AG10803 (cell line): ENCODE measurements at regions not wholly inside any gene's neighbourhood (a gene's known extent, or its start where the extent isn't known, plus 50 kb on each side); places are given as distances from the start of the nearest gene placed in this dataset.

Experiments
- DNase-seq: peaks from one replicate; pipeline ENCODE4 v3.0.0; 2010; ENCODE audit warnings: low read depth
- H3K4me3 ChIP-seq: 2 replicates; pipeline ENCODE4 v1.5.1; 2011; ENCODE audit warnings: mild to moderate bottlenecking, low read length, control low read depth
- TF ChIP-seq, protein P1 (sequence below): conservative IDR thresholded peaks from 2 replicates; pipeline ENCODE4 v1.5.1; 2011; ENCODE audit warnings: mild to moderate bottlenecking, low read length, control low read depth, inconsistent platforms

DNA sequence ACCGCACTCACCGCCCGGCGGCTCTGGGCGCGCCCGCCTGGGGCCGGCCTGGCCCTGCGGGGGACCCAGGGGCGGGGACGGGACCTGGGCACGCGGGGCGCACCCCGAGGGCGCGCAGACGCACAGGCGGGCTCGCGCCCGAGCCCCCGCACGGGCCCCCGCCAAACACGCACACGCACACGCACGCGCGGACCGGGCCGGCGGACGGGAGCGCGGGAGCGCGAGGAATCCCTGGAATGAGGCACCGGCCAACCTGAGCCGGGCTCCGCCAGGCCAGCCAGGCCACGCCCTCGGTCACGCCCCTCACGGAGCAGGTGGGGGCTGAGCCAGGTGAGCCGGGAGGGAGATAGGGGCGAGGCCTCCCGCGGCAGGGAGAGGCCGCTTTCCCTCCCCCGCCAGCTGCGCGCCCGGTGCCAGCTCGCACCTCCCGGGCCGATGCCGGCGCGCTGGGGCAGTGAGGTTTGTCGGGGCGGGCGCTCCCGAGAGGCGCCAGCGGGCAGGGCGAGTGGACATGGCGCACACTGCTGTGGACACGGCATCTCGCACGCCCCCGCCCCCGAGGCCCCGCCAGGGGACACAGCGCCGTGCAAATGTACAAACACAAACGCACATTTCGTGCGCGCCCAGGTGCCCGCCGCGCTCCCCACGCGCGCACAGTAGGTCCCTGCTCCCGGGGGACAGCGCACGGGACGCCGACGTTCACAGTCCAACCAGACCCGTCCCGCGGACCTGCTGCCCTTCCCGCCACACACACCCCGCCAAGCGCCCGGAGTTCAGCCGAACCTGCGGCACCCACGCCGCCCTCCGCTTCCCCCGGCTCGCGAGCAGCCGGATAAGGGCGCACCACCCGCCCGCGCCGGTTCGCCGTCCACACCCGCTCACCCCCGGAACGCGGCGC is 75.9 kb upstream of the VGLL4 start:
- TF ChIP-seq, protein P1, sequence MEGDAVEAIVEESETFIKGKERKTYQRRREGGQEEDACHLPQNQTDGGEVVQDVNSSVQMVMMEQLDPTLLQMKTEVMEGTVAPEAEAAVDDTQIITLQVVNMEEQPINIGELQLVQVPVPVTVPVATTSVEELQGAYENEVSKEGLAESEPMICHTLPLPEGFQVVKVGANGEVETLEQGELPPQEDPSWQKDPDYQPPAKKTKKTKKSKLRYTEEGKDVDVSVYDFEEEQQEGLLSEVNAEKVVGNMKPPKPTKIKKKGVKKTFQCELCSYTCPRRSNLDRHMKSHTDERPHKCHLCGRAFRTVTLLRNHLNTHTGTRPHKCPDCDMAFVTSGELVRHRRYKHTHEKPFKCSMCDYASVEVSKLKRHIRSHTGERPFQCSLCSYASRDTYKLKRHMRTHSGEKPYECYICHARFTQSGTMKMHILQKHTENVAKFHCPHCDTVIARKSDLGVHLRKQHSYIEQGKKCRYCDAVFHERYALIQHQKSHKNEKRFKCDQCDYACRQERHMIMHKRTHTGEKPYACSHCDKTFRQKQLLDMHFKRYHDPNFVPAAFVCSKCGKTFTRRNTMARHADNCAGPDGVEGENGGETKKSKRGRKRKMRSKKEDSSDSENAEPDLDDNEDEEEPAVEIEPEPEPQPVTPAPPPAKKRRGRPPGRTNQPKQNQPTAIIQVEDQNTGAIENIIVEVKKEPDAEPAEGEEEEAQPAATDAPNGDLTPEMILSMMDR = no peak
- peak; percentile 80 for DNase-seq
- peak overlapping the region; percentile 94 for H3K4me3 ChIP-seq

DNA sequence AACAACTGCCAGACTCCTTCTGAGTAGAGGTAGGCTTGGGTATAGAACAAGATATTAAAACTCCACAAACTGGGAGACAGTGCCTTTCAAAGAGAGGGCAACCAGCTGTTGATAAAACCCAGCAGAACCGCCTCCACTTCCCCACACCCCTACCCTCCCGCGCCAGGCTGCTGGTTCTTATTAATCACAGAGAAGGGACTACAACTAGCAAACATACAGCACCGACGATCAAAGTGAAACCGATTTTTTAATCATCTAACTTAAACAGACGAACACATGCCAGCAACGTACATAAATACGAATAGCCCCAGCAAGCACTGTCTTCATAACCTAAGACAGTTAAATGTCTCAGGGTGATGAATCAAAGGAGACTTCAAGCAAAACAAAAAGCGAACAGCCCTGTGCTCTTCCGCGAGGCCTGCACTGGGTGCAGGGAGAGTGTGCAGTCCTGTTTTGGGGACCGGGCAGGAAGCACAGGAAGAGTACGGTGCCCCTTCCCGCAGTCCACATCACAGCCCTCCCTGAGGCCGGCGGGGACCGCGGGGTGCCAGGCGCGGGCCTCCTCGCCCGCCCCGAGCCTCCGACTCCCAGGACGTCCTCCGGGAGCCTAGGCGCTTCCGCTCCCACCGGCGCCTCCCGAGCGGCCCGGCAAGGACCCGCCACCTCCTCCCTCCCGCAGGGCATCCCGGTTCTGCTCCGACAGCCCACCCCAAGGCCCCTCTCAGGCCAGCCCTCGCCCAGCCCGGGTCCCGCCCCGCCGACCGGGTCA is 75.1 kb upstream of the VGLL4 start:
- peak overlapping the region; percentile 94 for H3K4me3 ChIP-seq
- TF ChIP-seq, protein P1 = no peak
- DNase-seq = peak; percentile 62

DNA sequence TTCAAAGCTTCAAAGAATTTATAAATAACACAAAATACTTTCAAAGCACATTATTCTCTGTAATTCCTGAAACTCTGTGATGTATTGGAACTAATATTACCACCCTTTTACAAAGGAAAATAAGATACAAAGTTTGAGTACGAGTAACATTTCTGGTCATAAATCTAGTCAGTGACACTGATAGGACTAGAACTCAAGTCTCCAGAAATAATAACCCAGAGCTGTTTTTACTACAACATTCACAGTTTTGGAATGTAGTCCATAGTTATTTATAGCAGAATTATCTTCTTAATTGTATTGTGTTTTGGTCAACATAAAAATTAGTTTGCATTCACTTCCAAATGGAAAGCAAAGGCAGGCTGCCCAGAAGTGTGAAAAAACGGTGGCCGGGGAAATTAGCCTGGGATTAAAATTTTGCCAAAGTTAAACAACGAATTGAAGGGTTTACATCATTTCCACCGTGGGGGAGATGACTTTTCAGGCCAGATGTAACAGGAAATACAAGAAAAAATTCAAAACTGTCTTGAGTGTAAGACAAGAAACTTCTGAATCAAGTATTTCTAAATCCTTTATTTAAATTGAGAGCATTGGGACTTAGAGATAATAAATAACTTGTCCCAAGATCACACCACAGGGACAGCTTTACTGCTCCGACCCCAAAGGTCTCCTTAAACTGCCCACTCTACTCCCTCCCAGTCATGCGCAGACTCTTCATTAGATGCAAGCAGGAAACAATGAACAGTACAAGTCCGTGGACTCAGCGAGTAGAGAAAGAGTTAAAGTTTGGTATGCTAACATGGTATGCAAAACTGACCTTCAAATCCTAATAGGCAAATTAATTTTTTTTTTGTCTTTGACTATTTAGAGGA is 74.3 kb upstream of the VGLL4 start:
- TF ChIP-seq, protein P1 = no peak
- peak overlapping the region; percentile 94 for H3K4me3 ChIP-seq
- DNase-seq = peak; percentile 67

DNA sequence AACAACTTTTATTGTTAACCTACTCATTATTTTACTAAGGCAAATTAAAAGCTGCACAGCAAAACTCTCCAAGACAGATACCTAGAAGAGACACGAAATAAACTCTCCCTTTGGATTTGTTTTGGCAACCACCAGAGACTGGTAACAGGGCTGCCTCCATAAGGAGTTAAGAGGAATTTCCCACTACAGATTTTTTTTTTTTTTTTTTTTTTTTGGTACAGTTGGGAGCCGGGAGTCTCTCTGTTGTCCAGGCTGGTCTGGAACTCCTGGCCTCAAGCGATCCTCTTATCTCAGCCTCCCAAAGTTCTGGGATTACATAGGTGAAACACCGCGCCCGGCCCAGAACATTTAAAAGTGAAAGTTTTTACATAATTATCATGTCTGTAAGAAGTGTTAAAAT is 73.6 kb upstream of the VGLL4 start:
- DNase-seq = peak; percentile 73
- H3K4me3 ChIP-seq = peak overlapping the region; percentile 94
- TF ChIP-seq, protein P1 = 0 out of 2 replicates have a peak, but pooled peaks have one; percentile 17

DNA sequence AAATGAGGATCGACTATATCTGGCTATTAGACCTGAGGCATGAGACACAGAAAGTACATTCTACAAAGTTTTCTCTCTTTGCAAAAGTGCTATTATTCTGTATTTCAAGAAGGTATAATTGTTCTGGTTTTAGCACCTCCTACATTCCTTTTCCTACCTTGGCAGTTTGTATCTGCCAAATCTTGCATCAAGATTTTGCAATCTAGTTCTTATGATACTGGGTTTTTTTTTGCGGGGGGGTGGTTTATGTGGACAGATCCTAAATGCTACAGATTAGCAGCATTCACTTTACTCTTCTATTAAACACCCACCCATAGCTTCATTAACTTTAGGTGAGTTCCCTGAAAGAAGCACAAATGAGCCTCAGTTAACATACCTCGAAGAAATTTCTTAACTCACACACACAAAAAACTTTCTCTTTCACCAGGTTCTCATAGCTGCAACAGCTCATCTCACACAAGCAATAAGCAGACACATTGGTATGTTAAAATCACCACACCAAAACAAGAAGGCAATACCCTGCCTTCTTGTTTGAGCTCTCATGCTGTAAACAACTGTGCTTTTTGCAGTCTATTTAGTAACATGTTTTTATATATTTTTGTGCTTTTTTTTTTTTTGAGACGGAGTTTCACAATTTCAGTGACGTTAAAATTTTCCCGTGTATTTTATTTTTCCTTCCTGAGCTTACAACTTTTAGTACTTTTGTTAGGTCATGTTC is 73.0 kb upstream of the VGLL4 start:
- DNase-seq = peak; percentile 72
- TF ChIP-seq, protein P1 = no peak
- peak overlapping the region; percentile 94 for H3K4me3 ChIP-seq

DNA sequence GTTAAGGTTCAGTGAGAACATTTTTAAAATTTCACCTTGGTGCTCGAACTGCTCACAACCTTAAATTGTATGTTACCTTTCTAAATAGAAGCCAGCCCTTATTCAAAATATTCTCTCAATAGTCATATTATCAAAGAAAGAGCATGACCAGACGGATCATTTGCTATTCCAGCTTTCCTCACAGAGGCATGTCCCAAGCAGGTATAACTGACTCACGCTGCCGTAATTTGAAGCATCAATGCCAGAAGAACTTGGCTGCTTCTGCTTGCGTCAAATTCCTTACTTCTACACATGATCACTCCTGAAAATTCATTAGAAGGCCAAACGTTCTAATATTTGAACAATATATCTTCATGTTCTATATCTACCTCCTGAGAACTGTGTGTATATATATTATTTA is 69.5 kb upstream of the VGLL4 start:
- no peak for DNase-seq
- H3K4me3 ChIP-seq = no peak overlapping the region
- TF ChIP-seq, protein P1 = no peak
